Neural progenitor cell (in vitro differentiated cells): ENCODE measurements at regions not wholly inside any gene's neighbourhood (a gene's known extent, or its start where the extent isn't known, plus 50 kb on each side); places are given as distances from the start of the nearest gene placed in this dataset.

Experiments
- DNase-seq: peaks from one replicate; pipeline ENCODE4 v3.0.0-alpha.2; 2016; ENCODE audit warnings: low spot score
- H2AFZ ChIP-seq: fragments of 200-600 bp; sonication (generic); replicated peaks from 2 replicates; pipeline ENCODE4 v1.6.1; 2016; ENCODE audit warnings: antibody characterized with exemption
- H3F3A ChIP-seq: fragments of 200-600 bp; sonication (generic); 2 replicates; pipeline ENCODE4 v1.6.1; 2016; ENCODE audit warnings: antibody characterized with exemption, low read depth
- H3K27ac ChIP-seq: fragments of 200-600 bp; sonication (generic); 2 replicates; pipeline ENCODE4 v1.5.1; 2016; ENCODE audit warnings: mild to moderate bottlenecking
- H3K27me3 ChIP-seq: fragments of 200-600 bp; sonication (generic); 2 replicates; pipeline ENCODE4 v1.6.1; 2016; ENCODE audit warnings: mild to moderate bottlenecking, moderate library complexity
- H3K36me3 ChIP-seq: fragments of 200-600 bp; sonication (generic); 2 replicates; pipeline ENCODE4 v1.5.1; 2016
- H3K4me1 ChIP-seq: fragments of 200-600 bp; sonication (generic); 2 replicates; pipeline ENCODE4 v1.6.1; 2016; ENCODE audit warnings: mixed run types
- H3K4me2 ChIP-seq: fragments of 200-600 bp; sonication (generic); 2 replicates; pipeline ENCODE4 v1.6.1; 2016
- H3K4me3 ChIP-seq: fragments of 200-600 bp; sonication (generic); 2 replicates; pipeline ENCODE4 v1.5.1; 2016
- H3K79me2 ChIP-seq: fragments of 200-600 bp; sonication (generic); 2 replicates; pipeline ENCODE4 v1.6.1; 2016; ENCODE audit warnings: low read depth
- H3K9ac ChIP-seq: fragments of 200-600 bp; sonication (generic); 2 replicates; pipeline ENCODE4 v1.6.1; 2016
- H3K9me3 ChIP-seq: fragments of 200-600 bp; sonication (generic); 2 replicates; pipeline ENCODE4 v1.5.1; 2016; ENCODE audit warnings: low read depth
- H4K20me1 ChIP-seq: fragments of 200-600 bp; sonication (generic); 2 replicates; pipeline ENCODE4 v1.6.1; 2016; ENCODE audit warnings: low read depth
- H3K27ac Mint-ChIP-seq: 3 replicates; pipeline ENCODE4 v1.8.0; 2021; ENCODE audit warnings: mixed read lengths
- H3K27me3 Mint-ChIP-seq: 2 replicates; pipeline ENCODE4 v1.8.0; 2022; ENCODE audit warnings: low read depth, mild to moderate bottlenecking, inconsistent platforms, moderate library complexity, mixed read lengths; ENCODE audit not compliant: insufficient read depth
- H3K36me3 Mint-ChIP-seq: 3 replicates; pipeline ENCODE4 v1.8.0; 2021; ENCODE audit warnings: mixed read lengths
- H3K4me1 Mint-ChIP-seq: 3 replicates; pipeline ENCODE4 v1.8.0; 2021; ENCODE audit warnings: mixed read lengths
- H3K4me3 Mint-ChIP-seq: 3 replicates; pipeline ENCODE4 v1.8.0; 2021; ENCODE audit warnings: mild to moderate bottlenecking, moderate library complexity, mixed read lengths
- H3K9me3 Mint-ChIP-seq: 3 replicates; pipeline ENCODE4 v1.8.0; 2020; ENCODE audit warnings: mixed read lengths
- CTCF ChIP-seq: fragments of 200-600 bp; sonication (generic); IDR thresholded peaks from 2 replicates; pipeline ENCODE4 v1.5.1; 2017; ENCODE audit warnings: antibody characterized with exemption, mild to moderate bottlenecking
- EZH2 ChIP-seq: fragments of 200-600 bp; sonication (generic); IDR thresholded peaks from 2 replicates; pipeline ENCODE4 v1.6.1; 2017; ENCODE audit warnings: antibody characterized with exemption, mild to moderate bottlenecking, moderate library complexity
- EZH2phosphoT487 ChIP-seq: fragments of 200-600 bp; sonication (generic); IDR thresholded peaks from 2 replicates; pipeline ENCODE4 v1.6.1; 2017; ENCODE audit warnings: antibody characterized with exemption

- peaks cover 8% of the 10 kb centered on the region for H3K4me1 ChIP-seq
- no peak overlapping the region for H3K27ac ChIP-seq
- no peaks in the 10 kb centered on the region for H3F3A ChIP-seq
- H2AFZ ChIP-seq, result no peak overlapping the region
- DNase-seq, result no peak
- Mint-ChIP-seq H3K36me3 (no peaks in the 10 kb centered on the region), H3K27me3 (peaks cover 2% of the 10 kb centered on the region), H3K27ac (no peak overlapping the region), H3K9me3 (no peaks in the 10 kb centered on the region), H3K4me3 (no peak overlapping the region), H3K4me1 (peaks cover 8% of the 10 kb centered on the region)
- H3K9ac ChIP-seq, result no peak overlapping the region
- no peaks in the 10 kb centered on the region for H4K20me1 ChIP-seq
- no peaks in the 10 kb centered on the region for H3K9me3 ChIP-seq
- H3K4me2 ChIP-seq, result no peak overlapping the region
- TF ChIP-seq EZH2, result no peak
- no peak for TF ChIP-seq EZH2phosphoT487
- TF ChIP-seq CTCF, result no peak
- H3K27me3 ChIP-seq, result no peaks in the 10 kb centered on the region
- no peak overlapping the region for H3K4me3 ChIP-seq
- no peaks in the 10 kb centered on the region for H3K36me3 ChIP-seq
- no peaks in the 10 kb centered on the region for H3K79me2 ChIP-seq
Observed at GRCh38 chr3:182668974-182669373, 124.3 kb upstream of the ATP11B start.

- H3K79me2 ChIP-seq, result no peaks in the 10 kb centered on the region
- no peaks in the 10 kb centered on the region for H3K27me3 ChIP-seq
- peaks cover 2% of the 10 kb centered on the region for H3K27me3 Mint-ChIP-seq
- peak overlapping the region; percentile 25 for H3K27ac Mint-ChIP-seq
- TF ChIP-seq EZH2 (no peak), EZH2phosphoT487 (no peak), CTCF (no peak)
- H3K36me3 Mint-ChIP-seq, result no peaks in the 10 kb centered on the region
- peak overlapping the region; percentile 83 for H2AFZ ChIP-seq
- H3K4me1 Mint-ChIP-seq, result peaks cover 8% of the 10 kb centered on the region
- H3K9me3 Mint-ChIP-seq, result no peaks in the 10 kb centered on the region
- no peaks in the 10 kb centered on the region for H3F3A ChIP-seq
- no peak overlapping the region for H3K9ac ChIP-seq
- no peaks in the 10 kb centered on the region for H3K9me3 ChIP-seq
- H3K4me3 Mint-ChIP-seq, result no peak overlapping the region
- no peaks in the 10 kb centered on the region for H4K20me1 ChIP-seq
- H3K4me2 ChIP-seq, result no peak overlapping the region
- no peak for DNase-seq
- no peak overlapping the region for H3K4me3 ChIP-seq
- no peak overlapping the region for H3K27ac ChIP-seq
- H3K36me3 ChIP-seq, result no peaks in the 10 kb centered on the region
- H3K4me1 ChIP-seq, result peaks cover 8% of the 10 kb centered on the region
Observed at GRCh38 chr3:182671541-182671940, 121.8 kb upstream of the ATP11B start.

- H3K27ac Mint-ChIP-seq, result no peak overlapping the region
- H3K79me2 ChIP-seq, result no peaks in the 10 kb centered on the region
- H3K4me1 Mint-ChIP-seq, result peaks cover 8% of the 10 kb centered on the region
Observed at GRCh38 chr3:182671942-182672341, 121.4 kb upstream of the ATP11B start.

More at GRCh38 chr3:182671942-182672341, 121.4 kb upstream of the ATP11B start:
- H3K4me2 ChIP-seq, result no peak overlapping the region
- H3K4me1 ChIP-seq, result peaks cover 8% of the 10 kb centered on the region
- no peak overlapping the region for H3K4me3 Mint-ChIP-seq
- peak overlapping the region; percentile 83 for H2AFZ ChIP-seq
- no peak overlapping the region for H3K9ac ChIP-seq
- H3K27ac ChIP-seq, result no peak overlapping the region
- no peak overlapping the region for H3K4me3 ChIP-seq
- no peak for TF ChIP-seq EZH2
- no peak for TF ChIP-seq EZH2phosphoT487
- TF ChIP-seq CTCF, result no peak
- H3K36me3 ChIP-seq, result no peaks in the 10 kb centered on the region
- H3F3A ChIP-seq, result no peaks in the 10 kb centered on the region
- no peaks in the 10 kb centered on the region for H4K20me1 ChIP-seq
- no peaks in the 10 kb centered on the region for H3K36me3 Mint-ChIP-seq
- H3K27me3 Mint-ChIP-seq, result peaks cover 2% of the 10 kb centered on the region
- H3K27me3 ChIP-seq, result no peaks in the 10 kb centered on the region
- H3K9me3 ChIP-seq, result no peaks in the 10 kb centered on the region
- H3K9me3 Mint-ChIP-seq, result no peaks in the 10 kb centered on the region
- DNase-seq, result no peak
